HepG2 (cell line): ENCODE measurements at regions not wholly inside any gene's neighbourhood (a gene's known extent, or its start where the extent isn't known, plus 50 kb on each side); places are given as distances from the start of the nearest gene placed in this dataset.
A peak's percentile ranks its signal among the peaks of the same experiment; 100 is the strongest.

Experiments used
- ASH2L ChIP-seq: fragments of 300-600, 200-600 bp; sonication (generic); IDR thresholded peaks from 2 replicates; pipeline ENCODE4 v1.7.0; 2017; ENCODE audit warnings: low read depth, mild to moderate bottlenecking, moderate library complexity, mixed read lengths, low read length; ENCODE audit not compliant: insufficient read length
- CCAR2 ChIP-seq: fragments of 200-400 bp; formaldehyde crosslinking; optimal IDR thresholded peaks from 2 replicates; pipeline ENCODE3; 2018; ENCODE audit warnings: low read depth, mild to moderate bottlenecking, low read length, moderate library complexity
- FOXO1 ChIP-seq: sonication (generic); formaldehyde crosslinking; IDR thresholded peaks from 2 replicates; pipeline ENCODE4 v1.4.0; 2020; ENCODE audit warnings: missing genetic modification reagents
- KLF9 ChIP-seq: IDR thresholded peaks from 2 replicates; pipeline ENCODE4 v1.6.1; 2016; ENCODE audit warnings: low read depth
- NFAT5 ChIP-seq: sonication (generic); formaldehyde crosslinking; IDR thresholded peaks from 2 replicates; pipeline ENCODE4 v1.4.0; 2020; ENCODE audit warnings: missing genetic modification reagents
- NR3C1 ChIP-seq: sonication (generic); formaldehyde crosslinking; IDR thresholded peaks from 2 replicates; pipeline ENCODE4 v1.4.0; 2020; ENCODE audit warnings: missing genetic modification reagents
- RFX1 ChIP-seq: fragments of 450-650 bp; IDR thresholded peaks from 2 replicates; pipeline ENCODE4 v1.6.1; 2017
- STAT5B ChIP-seq: sonication (generic); formaldehyde crosslinking; IDR thresholded peaks from 2 replicates; pipeline ENCODE4 v1.4.0; 2020; ENCODE audit warnings: missing genetic modification reagents
- SUZ12 ChIP-seq: fragments of 150-350 bp; IDR thresholded peaks from 2 replicates; pipeline ENCODE4 v1.6.1; 2014; ENCODE audit warnings: low read depth, low read length
- TMF1 ChIP-seq: sonication (generic); formaldehyde crosslinking; IDR thresholded peaks from 2 replicates; pipeline ENCODE4 v1.8.1; 2022; ENCODE audit warnings: low read depth, missing genetic modification reagents
- TOE1 ChIP-seq: sonication (generic); formaldehyde crosslinking; IDR thresholded peaks from 2 replicates; pipeline ENCODE4 v1.4.0; 2020; ENCODE audit warnings: mild to moderate bottlenecking, missing genetic modification reagents
- XRCC5 ChIP-seq: fragments of 200-400 bp; formaldehyde crosslinking; optimal IDR thresholded peaks from 2 replicates; pipeline ENCODE3; 2017; ENCODE audit warnings: mild to moderate bottlenecking, low read length
- ZBTB10 ChIP-seq: sonication (generic); formaldehyde crosslinking; IDR thresholded peaks from 2 replicates; pipeline ENCODE4 v1.4.0; 2020; ENCODE audit warnings: missing genetic modification reagents, borderline replicate concordance
- ZNF432 ChIP-seq: sonication (generic); formaldehyde crosslinking; IDR thresholded peaks from 2 replicates; pipeline ENCODE4 v1.5.0; 2020; ENCODE audit warnings: missing genetic modification reagents, mild to moderate bottlenecking, borderline replicate concordance
- ZNF567 ChIP-seq: sonication (generic); formaldehyde crosslinking; IDR thresholded peaks from 2 replicates; pipeline ENCODE4 v1.8.1; 2023; ENCODE audit warnings: mild to moderate bottlenecking, missing genetic modification reagents, borderline replicate concordance
- ZNF776 ChIP-seq: sonication (generic); formaldehyde crosslinking; IDR thresholded peaks from 2 replicates; pipeline ENCODE4 v1.4.0; 2020; ENCODE audit warnings: mild to moderate bottlenecking, missing genetic modification reagents
- ZNF891 ChIP-seq: sonication (generic); formaldehyde crosslinking; IDR thresholded peaks from 2 replicates; pipeline ENCODE4 v1.5.0; 2020; ENCODE audit warnings: mild to moderate bottlenecking, missing genetic modification reagents
- TF ChIP-seq, protein P1 (sequence below): sonication (generic); formaldehyde crosslinking; IDR thresholded peaks from 2 replicates; pipeline ENCODE4 v1.5.0; 2020; ENCODE audit warnings: missing genetic modification reagents, mild to moderate bottlenecking, borderline replicate concordance
- TF ChIP-seq, protein P2 (sequence below): sonication (generic); formaldehyde crosslinking; IDR thresholded peaks from 2 replicates; pipeline ENCODE4 v1.9.0; 2022; ENCODE audit warnings: low read depth, missing genetic modification reagents

DNA sequence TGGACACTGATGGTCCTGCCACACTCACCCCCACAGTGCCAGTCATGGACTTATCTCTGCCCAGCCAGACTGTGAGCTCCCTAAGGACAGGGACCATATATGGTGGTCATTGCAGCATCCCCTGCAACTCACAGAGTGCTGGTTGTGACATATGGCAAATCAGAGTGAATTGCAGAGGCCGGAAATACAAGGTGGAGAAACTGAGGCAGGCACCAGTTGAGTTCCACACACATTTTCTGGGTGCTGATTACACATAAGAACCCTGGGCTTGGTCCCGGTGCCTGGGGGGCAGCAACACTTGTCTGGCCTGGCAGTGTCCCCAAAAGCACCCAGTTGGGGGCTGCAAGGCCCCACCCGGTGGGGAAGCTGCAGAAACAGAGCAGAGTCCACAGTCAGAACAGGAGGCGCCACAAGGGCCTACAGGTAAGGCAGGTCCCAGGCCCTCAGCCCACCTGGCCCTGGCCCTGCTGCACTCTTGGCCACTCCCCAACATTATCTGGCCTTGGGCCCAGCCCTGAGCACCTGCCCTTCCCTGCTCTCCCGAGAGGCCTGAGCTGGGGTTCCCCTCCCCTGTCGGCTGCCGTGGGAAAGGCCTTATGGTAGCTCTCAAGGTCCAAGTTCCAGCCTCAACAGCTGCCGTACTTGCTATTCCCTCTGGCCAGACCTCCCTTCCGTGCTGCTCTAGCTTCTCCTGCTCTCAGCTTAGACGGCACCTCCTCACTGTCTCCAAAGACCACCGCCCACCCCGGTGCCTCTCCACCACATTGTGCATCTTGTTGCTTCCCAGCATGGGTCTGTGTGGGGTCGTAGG is 140.8 kb upstream of the PTPN1 start (continued):
- TF ChIP-seq SUZ12 (no peak), RFX1 (no peak), NR3C1 (CRISPR knock-in tag) (no peak), ASH2L (peak; percentile 40), ZNF776 (no peak), ZBTB10 (CRISPR knock-in tag) (peak; percentile 96; the same call in 1 of the 2 replicates), NFAT5 (CRISPR knock-in tag) (no peak), KLF9 (CRISPR knock-in tag) (no peak), XRCC5 (peak; percentile 92), FOXO1 (peak; percentile 45; the same call in 1 of the 2 replicates), ZNF567 (CRISPR knock-in tag) (0 out of 2 replicates have a peak, but pooled peaks have one; percentile 54), ZNF432 (CRISPR knock-in tag) (no peak), STAT5B (CRISPR knock-in tag) (no peak), TMF1 (CRISPR knock-in tag) (no peak), TOE1 (CRISPR knock-in tag) (no peak), CCAR2 (no peak), ZNF891 (CRISPR knock-in tag) (no peak)
- TF ChIP-seq, protein P1, sequence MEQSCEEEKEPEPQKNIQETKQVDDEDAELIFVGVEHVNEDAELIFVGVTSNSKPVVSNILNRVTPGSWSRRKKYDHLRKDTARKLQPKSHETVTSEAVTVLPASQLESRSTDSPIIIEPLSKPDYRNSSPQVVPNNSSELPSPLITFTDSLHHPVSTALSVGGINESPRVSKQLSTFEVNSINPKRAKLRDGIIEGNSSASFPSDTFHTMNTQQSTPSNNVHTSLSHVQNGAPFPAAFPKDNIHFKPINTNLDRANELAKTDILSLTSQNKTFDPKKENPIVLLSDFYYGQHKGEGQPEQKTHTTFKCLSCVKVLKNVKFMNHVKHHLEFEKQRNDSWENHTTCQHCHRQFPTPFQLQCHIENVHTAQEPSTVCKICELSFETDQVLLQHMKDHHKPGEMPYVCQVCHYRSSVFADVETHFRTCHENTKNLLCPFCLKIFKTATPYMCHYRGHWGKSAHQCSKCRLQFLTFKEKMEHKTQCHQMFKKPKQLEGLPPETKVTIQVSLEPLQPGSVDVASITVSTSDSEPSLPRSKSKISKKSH (CRISPR knock-in tag) = peak; percentile 84; the same call in 1 of the 2 replicates
- TF ChIP-seq, protein P2, sequence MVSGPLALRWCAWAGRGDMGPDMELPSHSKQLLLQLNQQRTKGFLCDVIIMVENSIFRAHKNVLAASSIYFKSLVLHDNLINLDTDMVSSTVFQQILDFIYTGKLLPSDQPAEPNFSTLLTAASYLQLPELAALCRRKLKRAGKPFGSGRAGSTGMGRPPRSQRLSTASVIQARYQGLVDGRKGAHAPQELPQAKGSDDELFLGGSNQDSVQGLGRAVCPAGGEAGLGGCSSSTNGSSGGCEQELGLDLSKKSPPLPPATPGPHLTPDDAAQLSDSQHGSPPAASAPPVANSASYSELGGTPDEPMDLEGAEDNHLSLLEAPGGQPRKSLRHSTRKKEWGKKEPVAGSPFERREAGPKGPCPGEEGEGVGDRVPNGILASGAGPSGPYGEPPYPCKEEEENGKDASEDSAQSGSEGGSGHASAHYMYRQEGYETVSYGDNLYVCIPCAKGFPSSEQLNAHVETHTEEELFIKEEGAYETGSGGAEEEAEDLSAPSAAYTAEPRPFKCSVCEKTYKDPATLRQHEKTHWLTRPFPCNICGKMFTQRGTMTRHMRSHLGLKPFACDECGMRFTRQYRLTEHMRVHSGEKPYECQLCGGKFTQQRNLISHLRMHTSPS (CRISPR knock-in tag) = no peak; the same call in 1 of the 2 replicates
